ENCODE measurements at regions not wholly inside any gene's neighbourhood (a gene's known extent, or its start where the extent isn't known, plus 50 kb on each side); places are given as distances from the start of the nearest gene placed in this dataset.

GRCh38 chr18:69291755-69292154 lies 108.9 kb upstream of the DOK6 start:
- POLR2A ChIA-PET: no interaction called here
- Mint-ChIP-seq H3K27ac (no peak overlapping the region), H3K27me3 (peaks cover 0 to 10% (median 0%) of the 10 kb centered on the region in 5 donors), H3K4me1 (no peaks in the 10 kb centered on the region), H3K9me3 (peaks cover 0 to 5% (median 2%) of the 10 kb centered on the region in 9 donors), H3K36me3 (no peaks in the 10 kb centered on the region), H3K4me3 (no peak overlapping the region)
- DNase-seq (no peak), ATAC-seq (no peak)

- H3K36me3 Mint-ChIP-seq: no peaks in the 10 kb centered on the region
- H3K27me3 Mint-ChIP-seq: peaks cover 0 to 7% (median 0%) of the 10 kb centered on the region in 5 donors
- H3K4me1 Mint-ChIP-seq: no peaks in the 10 kb centered on the region
- peaks cover 0 to 19% (median 10%) of the 10 kb centered on the region in 9 donors for H3K9me3 Mint-ChIP-seq
- H3K4me3 Mint-ChIP-seq: no peak overlapping the region
- H3K27ac Mint-ChIP-seq: no peak overlapping the region
- POLR2A ChIA-PET: no interaction called here
- no peak for DNase-seq
- no peak for ATAC-seq
Observed at GRCh38 chr18:69300185-69300584, 100.5 kb upstream of the DOK6 start.

GRCh38 chr18:69308619-69309018 lies 92.1 kb upstream of the DOK6 start:
- Mint-ChIP-seq H3K36me3 (no peaks in the 10 kb centered on the region), H3K4me3 (no peak overlapping the region), H3K9me3 (peaks cover 0 to 10% (median 0%) of the 10 kb centered on the region in 9 donors), H3K4me1 (no peaks in the 10 kb centered on the region), H3K27ac (no peak overlapping the region), H3K27me3 (no peaks in the 10 kb centered on the region)
- DNase-seq (no peak), ATAC-seq (no peak)
- POLR2A ChIA-PET: no interaction called here

- POLR2A ChIA-PET: no interaction called here
- Mint-ChIP-seq H3K4me3 (no peak overlapping the region), H3K27ac (no peak overlapping the region), H3K36me3 (no peaks in the 10 kb centered on the region), H3K9me3 (peaks cover 0 to 12% (median 2%) of the 10 kb centered on the region in 9 donors), H3K4me1 (no peaks in the 10 kb centered on the region), H3K27me3 (peaks cover 0 to 12% (median 0%) of the 10 kb centered on the region in 5 donors)
- ATAC-seq: no peak
- no peak for DNase-seq
Observed at GRCh38 chr18:69326094-69326493, 74.6 kb upstream of the DOK6 start.

GRCh38 chr18:69328086-69328485 lies 72.6 kb upstream of the DOK6 start:
- DNase-seq (no peak), ATAC-seq (no peak)
- peaks cover 0 to 12% (median 0%) of the 10 kb centered on the region in 5 donors for H3K27me3 Mint-ChIP-seq
- no peaks in the 10 kb centered on the region for H3K4me1 Mint-ChIP-seq
- POLR2A ChIA-PET: no interaction called here
- no peak overlapping the region for H3K27ac Mint-ChIP-seq
- H3K36me3 Mint-ChIP-seq: no peaks in the 10 kb centered on the region
- no peak overlapping the region for H3K4me3 Mint-ChIP-seq
- H3K9me3 Mint-ChIP-seq: peaks cover 0 to 12% (median 0%) of the 10 kb centered on the region in 9 donors

- Mint-ChIP-seq H3K4me3 (no peak overlapping the region), H3K27ac (no peak overlapping the region), H3K9me3 (peaks cover 0 to 12% (median 0%) of the 10 kb centered on the region in 9 donors), H3K36me3 (no peaks in the 10 kb centered on the region), H3K27me3 (peaks cover 0 to 12% (median 0%) of the 10 kb centered on the region in 5 donors), H3K4me1 (no peaks in the 10 kb centered on the region)
- POLR2A ChIA-PET: no interaction called here
- no peak for DNase-seq
- ATAC-seq: no peak
Observed at GRCh38 chr18:69330385-69331005, 70.2 kb upstream of the DOK6 start.

GRCh38 chr18:69349912-69350597 lies 50.6 kb upstream of the DOK6 start:
- DNase-seq (no peak), ATAC-seq (no peak)
- Mint-ChIP-seq H3K27me3 (peaks cover 0 to 8% (median 0%) of the 10 kb centered on the region in 5 donors), H3K9me3 (peaks cover 0 to 6% (median 0%) of the 10 kb centered on the region in 9 donors), H3K4me1 (no peaks in the 10 kb centered on the region), H3K4me3 (no peak overlapping the region), H3K36me3 (peaks cover 0 to 2% (median 0%) of the 10 kb centered on the region in 3 donors), H3K27ac (no peak overlapping the region)
- POLR2A ChIA-PET: no interaction called here

Data from naive thymus-derived CD8-positive, alpha-beta T cell (primary cell).